Stomach (tissue), 8 donors: ENCODE measurements at regions not wholly inside any gene's neighbourhood (a gene's known extent, or its start where the extent isn't known, plus 50 kb on each side); places are given as distances from the start of the nearest gene placed in this dataset.

ENCODE experiments used
- DNase-seq, 2 donors: peaks; one replicate each; pipeline versions ENCODE4 v3.0.0 to v3.0.0-alpha.2; 2013 to 2019
- H3K27ac ChIP-seq, 5 donors: fragments of 200-600 bp in 4 of 5; sonication (generic) in 4 of 5; one replicate each; pipeline ENCODE4 v1.5.1; 2013 to 2019; ENCODE audit warnings: mild to moderate bottlenecking in 1 of 5, moderate library complexity in 1 of 5
- H3K27me3 ChIP-seq, 3 donors: fragments of 200-600 bp; sonication (generic); one replicate each; pipeline ENCODE4 v1.5.1; 2017 to 2019; ENCODE audit warnings: mixed run types in 1 of 3
- H3K36me3 ChIP-seq, 4 donors: fragments of 200-600 bp; sonication (generic); 1 replicate in 3 of 4; 2 replicates in 1 of 4; pipeline ENCODE4 v1.5.1; 2016 to 2019
- H3K4me1 ChIP-seq, 4 donors: fragments of 200-600 bp; sonication (generic); one replicate each; pipeline ENCODE4 v1.5.1; 2016 to 2019
- H3K4me3 ChIP-seq, 4 donors: fragments of 200-600 bp; sonication (generic) in 3 of 4; one replicate each; pipeline ENCODE4 v1.5.1; 2016 to 2019; ENCODE audit warnings: mild to moderate bottlenecking in 1 of 4
- H3K9me3 ChIP-seq, 4 donors: fragments of 200-600 bp; sonication (generic); one replicate each; pipeline ENCODE4 v1.5.1; 2016 to 2019
- EP300 ChIP-seq: sonication (generic); formaldehyde crosslinking; IDR thresholded peaks from one replicate; pipeline ENCODE4 v1.6.1; 2017; ENCODE audit warnings: antibody characterized with exemption
- POLR2A ChIP-seq, 4 donors: fragments of 450-650 bp; IDR thresholded peaks; one replicate each; pipeline ENCODE4 v1.6.1; 2016; ENCODE audit warnings: antibody characterized with exemption in 4 of 4, control low read depth in 2 of 4, mild to moderate bottlenecking in 1 of 4, moderate library complexity in 1 of 4
- POLR2AphosphoS5 ChIP-seq, 3 donors: sonication (generic); formaldehyde crosslinking; IDR thresholded peaks; one replicate each; pipeline ENCODE4 v1.6.1; 2016; ENCODE audit warnings: antibody characterized with exemption in 3 of 3
- WGBS, 5 donors: extraction: QIAGEN DNeasy Blood & Tissue Kit in 3 of 5; methylation state at CpG; one replicate each; pipeline versions ENCODE4 v1.1.5 to v1.1.7; 2013 to 2018; 5-methylcytosine and 5-hydroxymethylcytosine counted together
- intact Hi-C: fragments of 100-400 bp; cut with DNase I; formaldehyde crosslinking; loops from one replicate; pipeline ENCODE4 v1.15.1; 2023; ENCODE audit warnings: low total_unique reads
- TF ChIP-seq, protein P1 (sequence below), 7 experiments: fragments of 450-650 bp in 4 of 7; fragments of 200-600 bp in 3 of 7; sonication (generic) in 3 of 7; IDR thresholded peaks; one replicate each; pipeline ENCODE4 v1.5.1; 2016 to 2019; ENCODE audit warnings: antibody characterized with exemption in 7 of 7, control low read depth in 2 of 7, mild to moderate bottlenecking in 1 of 7
- donor health status: healthy with polysubstance abuse.
- donor health status: Bipolar disorder and iron deficiency.
- donor health status: healthy.

- H3K4me1 ChIP-seq: peaks cover 0 to 10% (median 4%) of the 10 kb centered on the region in 4 donors
- H3K36me3 ChIP-seq: no peaks in the 10 kb centered on the region
- no peaks in the 10 kb centered on the region for H3K27me3 ChIP-seq
- H3K4me3 ChIP-seq: no peak overlapping the region
- peaks cover 0 to 10% (median 3%) of the 10 kb centered on the region in 4 donors for H3K9me3 ChIP-seq
- TF ChIP-seq, protein P1, sequence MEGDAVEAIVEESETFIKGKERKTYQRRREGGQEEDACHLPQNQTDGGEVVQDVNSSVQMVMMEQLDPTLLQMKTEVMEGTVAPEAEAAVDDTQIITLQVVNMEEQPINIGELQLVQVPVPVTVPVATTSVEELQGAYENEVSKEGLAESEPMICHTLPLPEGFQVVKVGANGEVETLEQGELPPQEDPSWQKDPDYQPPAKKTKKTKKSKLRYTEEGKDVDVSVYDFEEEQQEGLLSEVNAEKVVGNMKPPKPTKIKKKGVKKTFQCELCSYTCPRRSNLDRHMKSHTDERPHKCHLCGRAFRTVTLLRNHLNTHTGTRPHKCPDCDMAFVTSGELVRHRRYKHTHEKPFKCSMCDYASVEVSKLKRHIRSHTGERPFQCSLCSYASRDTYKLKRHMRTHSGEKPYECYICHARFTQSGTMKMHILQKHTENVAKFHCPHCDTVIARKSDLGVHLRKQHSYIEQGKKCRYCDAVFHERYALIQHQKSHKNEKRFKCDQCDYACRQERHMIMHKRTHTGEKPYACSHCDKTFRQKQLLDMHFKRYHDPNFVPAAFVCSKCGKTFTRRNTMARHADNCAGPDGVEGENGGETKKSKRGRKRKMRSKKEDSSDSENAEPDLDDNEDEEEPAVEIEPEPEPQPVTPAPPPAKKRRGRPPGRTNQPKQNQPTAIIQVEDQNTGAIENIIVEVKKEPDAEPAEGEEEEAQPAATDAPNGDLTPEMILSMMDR (IDR thresholded peaks at IDR 0.05): no peak
- TF ChIP-seq POLR2A (IDR thresholded peaks at IDR 0.05) (no peak), EP300 (no peak), POLR2AphosphoS5 (IDR thresholded peaks at IDR 0.05) (no peak)
- WGBS, 5 donors: 92 to 96% (median 94%) methylated on average over 3 of the region's 3 CpGs
- no peak for DNase-seq
- H3K27ac ChIP-seq: no peak overlapping the region
- intact Hi-C loops: no loop called here
These were observed 67.7 kb upstream of the ATG10 start for GRCh38 chr5:81904166-81904565.

- TF ChIP-seq POLR2A (IDR thresholded peaks at IDR 0.05): no peak
- Histone ChIP-seq H3K27me3 (no peaks in the 10 kb centered on the region), H3K9me3 (peaks cover 0 to 10% (median 3%) of the 10 kb centered on the region in 4 donors), H3K36me3 (no peaks in the 10 kb centered on the region), H3K27ac (no peak overlapping the region), H3K4me1 (no peaks in the 10 kb centered on the region), H3K4me3 (no peak overlapping the region)
- DNase-seq: no peak
- intact Hi-C loops: no loop called here
- WGBS, 5 donors: 85 to 88% (median 87%) methylated on average over 10 of the region's 10 CpGs
These were observed 70.2 kb upstream of the ATG10 start for GRCh38 chr5:81901586-81901985.

DNA sequence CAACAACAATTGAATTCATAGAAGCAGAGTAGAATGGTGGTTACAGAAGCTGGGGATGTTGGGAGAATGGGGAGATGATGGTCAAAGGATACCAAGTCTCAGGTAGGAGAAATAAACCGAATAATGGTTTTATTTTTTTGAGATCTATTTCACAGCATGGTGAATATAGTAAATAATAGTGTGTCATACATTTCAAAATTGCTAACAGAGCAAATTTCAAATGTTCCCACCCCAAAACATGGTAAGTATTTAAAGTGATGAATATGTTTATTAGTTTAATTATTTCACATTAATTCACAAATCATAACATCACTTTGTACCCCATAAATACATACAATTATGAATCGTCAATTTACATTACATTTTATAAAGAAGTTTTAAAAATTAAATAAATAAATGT lies 72.7 kb upstream of the ATG10 start:
- Histone ChIP-seq H3K4me1 (no peaks in the 10 kb centered on the region), H3K36me3 (no peaks in the 10 kb centered on the region), H3K4me3 (no peak overlapping the region), H3K9me3 (peaks cover 0 to 10% (median 3%) of the 10 kb centered on the region in 4 donors), H3K27me3 (no peaks in the 10 kb centered on the region), H3K27ac (no peak overlapping the region)
- intact Hi-C loops: no loop called here
- no peak for TF ChIP-seq POLR2A (IDR thresholded peaks at IDR 0.05)
- TF ChIP-seq POLR2AphosphoS5 (IDR thresholded peaks at IDR 0.05): no peak
- TF ChIP-seq, protein P1 (IDR thresholded peaks at IDR 0.05): no peak
- TF ChIP-seq EP300: no peak
- DNase-seq: no peak
- WGBS, 5 donors: 93 to 98% (median 95%) methylated on average over 2 of the region's 2 CpGs

GRCh38 chr5:81898403-81898802 lies 73.4 kb upstream of the ATG10 start:
- H3K27ac ChIP-seq: no peak overlapping the region
- WGBS, 5 donors: 61 to 90% (median 63%) methylated on average over 2 of the region's 2 CpGs
- TF ChIP-seq POLR2A (IDR thresholded peaks at IDR 0.05) (no peak), EP300 (no peak), POLR2AphosphoS5 (IDR thresholded peaks at IDR 0.05) (no peak)
- TF ChIP-seq, protein P1 (IDR thresholded peaks at IDR 0.05): no peak
- H3K4me3 ChIP-seq: no peak overlapping the region
- H3K27me3 ChIP-seq: no peaks in the 10 kb centered on the region
- no peaks in the 10 kb centered on the region for H3K36me3 ChIP-seq
- H3K4me1 ChIP-seq: no peaks in the 10 kb centered on the region
- H3K9me3 ChIP-seq: peaks cover 0 to 10% (median 3%) of the 10 kb centered on the region in 4 donors
- DNase-seq: no peak
- intact Hi-C loops: no loop called here

GRCh38 chr5:81896764-81897163 lies 75.1 kb upstream of the ATG10 start:
- Histone ChIP-seq H3K4me1 (no peaks in the 10 kb centered on the region), H3K9me3 (peaks cover 0 to 10% (median 3%) of the 10 kb centered on the region in 4 donors), H3K27ac (no peak overlapping the region), H3K4me3 (no peak overlapping the region), H3K27me3 (no peaks in the 10 kb centered on the region), H3K36me3 (no peaks in the 10 kb centered on the region)
- 80 to 89% (median 87%) methylated on average over 1 of the region's 1 CpG for WGBS, 5 donors
- no peak for DNase-seq
- intact Hi-C loops: no loop called here
- TF ChIP-seq EP300: no peak
- TF ChIP-seq, protein P1 (IDR thresholded peaks at IDR 0.05): no peak
- TF ChIP-seq POLR2A (IDR thresholded peaks at IDR 0.05): no peak
- TF ChIP-seq POLR2AphosphoS5 (IDR thresholded peaks at IDR 0.05): no peak
